ENCODE measurements at regions not wholly inside any gene's neighbourhood (a gene's known extent, or its start where the extent isn't known, plus 50 kb on each side); places are given as distances from the start of the nearest gene placed in this dataset.

DNA sequence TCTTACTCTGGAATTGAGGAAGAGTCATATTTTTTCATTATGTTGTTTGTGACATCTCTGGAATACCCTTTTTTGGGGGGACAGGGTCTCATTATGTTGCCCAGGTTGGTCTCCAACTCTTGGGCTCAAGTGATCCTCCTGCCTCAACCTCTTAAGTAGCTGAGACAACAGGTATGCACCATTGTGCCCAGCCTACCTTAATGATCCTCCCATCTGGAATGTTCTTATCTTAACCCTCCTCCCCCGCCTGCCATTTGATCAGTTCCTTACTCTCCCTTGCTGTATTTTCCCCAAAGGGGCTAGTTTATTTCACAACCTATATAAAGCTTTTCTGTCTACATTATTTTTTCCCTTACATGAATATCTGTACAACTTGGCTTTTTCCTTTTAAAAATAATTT, 594.7 kb downstream of the METTL15 start:
- TF ChIP-seq, protein P1, sequence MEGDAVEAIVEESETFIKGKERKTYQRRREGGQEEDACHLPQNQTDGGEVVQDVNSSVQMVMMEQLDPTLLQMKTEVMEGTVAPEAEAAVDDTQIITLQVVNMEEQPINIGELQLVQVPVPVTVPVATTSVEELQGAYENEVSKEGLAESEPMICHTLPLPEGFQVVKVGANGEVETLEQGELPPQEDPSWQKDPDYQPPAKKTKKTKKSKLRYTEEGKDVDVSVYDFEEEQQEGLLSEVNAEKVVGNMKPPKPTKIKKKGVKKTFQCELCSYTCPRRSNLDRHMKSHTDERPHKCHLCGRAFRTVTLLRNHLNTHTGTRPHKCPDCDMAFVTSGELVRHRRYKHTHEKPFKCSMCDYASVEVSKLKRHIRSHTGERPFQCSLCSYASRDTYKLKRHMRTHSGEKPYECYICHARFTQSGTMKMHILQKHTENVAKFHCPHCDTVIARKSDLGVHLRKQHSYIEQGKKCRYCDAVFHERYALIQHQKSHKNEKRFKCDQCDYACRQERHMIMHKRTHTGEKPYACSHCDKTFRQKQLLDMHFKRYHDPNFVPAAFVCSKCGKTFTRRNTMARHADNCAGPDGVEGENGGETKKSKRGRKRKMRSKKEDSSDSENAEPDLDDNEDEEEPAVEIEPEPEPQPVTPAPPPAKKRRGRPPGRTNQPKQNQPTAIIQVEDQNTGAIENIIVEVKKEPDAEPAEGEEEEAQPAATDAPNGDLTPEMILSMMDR (IDR thresholded peaks at IDR 0.05), result no peak
- TF ChIP-seq POLR2A (IDR thresholded peaks at IDR 0.05), result no peak

Measured in breast epithelium (tissue), 3 donors.